GM23338 (cell line): ENCODE measurements at regions not wholly inside any gene's neighbourhood (a gene's known extent, or its start where the extent isn't known, plus 50 kb on each side); places are given as distances from the start of the nearest gene placed in this dataset.

Experiments used
- ETS1 ChIP-seq: IDR thresholded peaks from 2 replicates; pipeline ENCODE4 v1.6.1; 2016; ENCODE audit warnings: antibody characterized with exemption
- EZH2phosphoT487 ChIP-seq: fragments of 200-600 bp; sonication (generic); IDR thresholded peaks from one replicate; pipeline ENCODE4 v1.8.1; 2018; ENCODE audit warnings: antibody characterized with exemption; ENCODE audit not compliant: unreplicated experiment
- JUNB ChIP-seq: IDR thresholded peaks from one replicate; pipeline ENCODE4 v1.6.1; 2016; ENCODE audit warnings: antibody characterized with exemption; ENCODE audit not compliant: unreplicated experiment
- POLR2AphosphoS5 ChIP-seq: IDR thresholded peaks from 2 replicates; pipeline ENCODE4 v1.6.1; 2016; ENCODE audit warnings: antibody characterized with exemption, low read depth
- ZNF331 ChIP-seq: fragments of 250-450 bp; sonication (Bioruptor Pico); IDR thresholded peaks from 2 replicates; pipeline ENCODE4 v1.5.0; 2020; ENCODE audit warnings: low read depth, mild to moderate bottlenecking, moderate library complexity
- ZNF462 ChIP-seq: fragments of 250-450 bp; sonication (Bioruptor Pico); IDR thresholded peaks from 2 replicates; pipeline ENCODE4 v1.5.0; 2020; ENCODE audit warnings: mild to moderate bottlenecking, moderate library complexity
- TF ChIP-seq, protein P1 (sequence below), 2 experiments: fragments of 200-600 bp in 1 of 2; sonication (generic) in 1 of 2; conservative IDR thresholded peaks; 2 replicates each; pipeline versions ENCODE4 v1.5.1 to v1.6.1; 2016 to 2017; ENCODE audit warnings: antibody characterized with exemption in 2 of 2, low read depth in 2 of 2, mild to moderate bottlenecking in 2 of 2, moderate library complexity in 1 of 2
- TF ChIP-seq, protein P2 (sequence below): IDR thresholded peaks from one replicate; pipeline ENCODE4 v1.6.1; 2018; ENCODE audit warnings: antibody characterized with exemption; ENCODE audit not compliant: unreplicated experiment

- TF ChIP-seq, protein P1, sequence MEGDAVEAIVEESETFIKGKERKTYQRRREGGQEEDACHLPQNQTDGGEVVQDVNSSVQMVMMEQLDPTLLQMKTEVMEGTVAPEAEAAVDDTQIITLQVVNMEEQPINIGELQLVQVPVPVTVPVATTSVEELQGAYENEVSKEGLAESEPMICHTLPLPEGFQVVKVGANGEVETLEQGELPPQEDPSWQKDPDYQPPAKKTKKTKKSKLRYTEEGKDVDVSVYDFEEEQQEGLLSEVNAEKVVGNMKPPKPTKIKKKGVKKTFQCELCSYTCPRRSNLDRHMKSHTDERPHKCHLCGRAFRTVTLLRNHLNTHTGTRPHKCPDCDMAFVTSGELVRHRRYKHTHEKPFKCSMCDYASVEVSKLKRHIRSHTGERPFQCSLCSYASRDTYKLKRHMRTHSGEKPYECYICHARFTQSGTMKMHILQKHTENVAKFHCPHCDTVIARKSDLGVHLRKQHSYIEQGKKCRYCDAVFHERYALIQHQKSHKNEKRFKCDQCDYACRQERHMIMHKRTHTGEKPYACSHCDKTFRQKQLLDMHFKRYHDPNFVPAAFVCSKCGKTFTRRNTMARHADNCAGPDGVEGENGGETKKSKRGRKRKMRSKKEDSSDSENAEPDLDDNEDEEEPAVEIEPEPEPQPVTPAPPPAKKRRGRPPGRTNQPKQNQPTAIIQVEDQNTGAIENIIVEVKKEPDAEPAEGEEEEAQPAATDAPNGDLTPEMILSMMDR (conservative IDR thresholded peaks at IDR 0.05; ENCODE audit: low read depth in 2 of 2): no peak
- TF ChIP-seq POLR2AphosphoS5: no peak
- TF ChIP-seq, protein P2, sequence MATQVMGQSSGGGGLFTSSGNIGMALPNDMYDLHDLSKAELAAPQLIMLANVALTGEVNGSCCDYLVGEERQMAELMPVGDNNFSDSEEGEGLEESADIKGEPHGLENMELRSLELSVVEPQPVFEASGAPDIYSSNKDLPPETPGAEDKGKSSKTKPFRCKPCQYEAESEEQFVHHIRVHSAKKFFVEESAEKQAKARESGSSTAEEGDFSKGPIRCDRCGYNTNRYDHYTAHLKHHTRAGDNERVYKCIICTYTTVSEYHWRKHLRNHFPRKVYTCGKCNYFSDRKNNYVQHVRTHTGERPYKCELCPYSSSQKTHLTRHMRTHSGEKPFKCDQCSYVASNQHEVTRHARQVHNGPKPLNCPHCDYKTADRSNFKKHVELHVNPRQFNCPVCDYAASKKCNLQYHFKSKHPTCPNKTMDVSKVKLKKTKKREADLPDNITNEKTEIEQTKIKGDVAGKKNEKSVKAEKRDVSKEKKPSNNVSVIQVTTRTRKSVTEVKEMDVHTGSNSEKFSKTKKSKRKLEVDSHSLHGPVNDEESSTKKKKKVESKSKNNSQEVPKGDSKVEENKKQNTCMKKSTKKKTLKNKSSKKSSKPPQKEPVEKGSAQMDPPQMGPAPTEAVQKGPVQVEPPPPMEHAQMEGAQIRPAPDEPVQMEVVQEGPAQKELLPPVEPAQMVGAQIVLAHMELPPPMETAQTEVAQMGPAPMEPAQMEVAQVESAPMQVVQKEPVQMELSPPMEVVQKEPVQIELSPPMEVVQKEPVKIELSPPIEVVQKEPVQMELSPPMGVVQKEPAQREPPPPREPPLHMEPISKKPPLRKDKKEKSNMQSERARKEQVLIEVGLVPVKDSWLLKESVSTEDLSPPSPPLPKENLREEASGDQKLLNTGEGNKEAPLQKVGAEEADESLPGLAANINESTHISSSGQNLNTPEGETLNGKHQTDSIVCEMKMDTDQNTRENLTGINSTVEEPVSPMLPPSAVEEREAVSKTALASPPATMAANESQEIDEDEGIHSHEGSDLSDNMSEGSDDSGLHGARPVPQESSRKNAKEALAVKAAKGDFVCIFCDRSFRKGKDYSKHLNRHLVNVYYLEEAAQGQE: no peak
- TF ChIP-seq EZH2phosphoT487: no peak
- no peak for TF ChIP-seq ETS1
- TF ChIP-seq ZNF462: no peak
- TF ChIP-seq ZNF331: no peak
- no peak for TF ChIP-seq JUNB
Measured at GRCh38 chr6:8830794-8831193, 395.4 kb upstream of the SLC35B3 start.
